Activated CD8-positive, alpha-beta T cell treated with anti-CD3 and anti-CD28 coated beads, Interleukin-2, amount 10 ng/mL, durations not matched to agents 7 days and 5 days (primary cell): ENCODE measurements at regions not wholly inside any gene's neighbourhood (a gene's known extent, or its start where the extent isn't known, plus 50 kb on each side); places are given as distances from the start of the nearest gene placed in this dataset.
"Not testable (repeated sequence)": the region's sequence is repeated elsewhere in the genome, so short reads cannot be mapped to it uniquely, and the experiment has no call there.

ENCODE experiments used
- ATAC-seq: fragments of 150-1000 bp; cut with Tn5 transposase; one replicate; pipeline ENCODE4 v1.10.0; 2021; ENCODE audit warnings: moderate library complexity
- CTCF ChIA-PET: fragments of 350-600 bp; sonication (Branson Sonifier 250); formaldehyde crosslinking; loops from one replicate; lab custom pipeline; 2021; ENCODE audit warnings: antibody characterized with exemption; lab: Charles Lee
- POLR2A ChIA-PET: fragments of 350-600 bp; sonication (Branson Sonifier 250); formaldehyde crosslinking; loops from one replicate; lab custom pipeline; 2021; ENCODE audit warnings: antibody characterized with exemption; lab: Charles Lee
- DNase-seq: peaks from one replicate; pipeline ENCODE4 v3.0.0-alpha.2; 2020
- H3K27ac Mint-ChIP-seq: one replicate; pipeline ENCODE4 v1.8.0; 2021; ENCODE audit warnings: mild to moderate bottlenecking, mixed read lengths
- H3K27me3 Mint-ChIP-seq: one replicate; pipeline ENCODE4 v1.8.0; 2021; ENCODE audit warnings: low read depth, mixed read lengths
- H3K36me3 Mint-ChIP-seq: one replicate; pipeline ENCODE4 v1.8.0; 2021; ENCODE audit warnings: low read depth, mixed read lengths
- H3K4me1 Mint-ChIP-seq: one replicate; pipeline ENCODE4 v1.8.0; 2021; ENCODE audit warnings: low read depth, mixed read lengths
- H3K4me3 Mint-ChIP-seq: one replicate; pipeline ENCODE4 v1.8.0; 2021; ENCODE audit warnings: mild to moderate bottlenecking, mixed read lengths
- H3K9me3 Mint-ChIP-seq: one replicate; pipeline ENCODE4 v1.8.0; 2022; ENCODE audit warnings: mixed read lengths; ENCODE audit not compliant: insufficient read depth

- H3K27me3 Mint-ChIP-seq, H3K27ac Mint-ChIP-seq, H3K4me3 Mint-ChIP-seq, CTCF ChIA-PET, H3K36me3 Mint-ChIP-seq, POLR2A ChIA-PET, DNase-seq, H3K4me1 Mint-ChIP-seq, ATAC-seq, H3K9me3 Mint-ChIP-seq: not testable (repeated sequence)
Measured at GRCh38 chr6:57966757-57967156, 649.3 kb downstream of the PRIM2 start.

- DNase-seq, H3K36me3 Mint-ChIP-seq, POLR2A ChIA-PET, H3K27me3 Mint-ChIP-seq, ATAC-seq, CTCF ChIA-PET, H3K4me1 Mint-ChIP-seq, H3K27ac Mint-ChIP-seq, H3K9me3 Mint-ChIP-seq, H3K4me3 Mint-ChIP-seq: not testable (repeated sequence)
Measured at GRCh38 chr6:57971956-57972355, 654.5 kb downstream of the PRIM2 start.

GRCh38 chr6:57974653-57975052, 657.2 kb downstream of the PRIM2 start:
- no peak for ATAC-seq
- H3K9me3 Mint-ChIP-seq: no peaks in the 10 kb centered on the region
- no peaks in the 10 kb centered on the region for H3K27me3 Mint-ChIP-seq
- H3K4me3 Mint-ChIP-seq: no peak overlapping the region
- POLR2A ChIA-PET: no interaction called here
- no peaks in the 10 kb centered on the region for H3K36me3 Mint-ChIP-seq
- no peak for DNase-seq
- CTCF ChIA-PET: no interaction called here
- no peak overlapping the region for H3K27ac Mint-ChIP-seq
- H3K4me1 Mint-ChIP-seq: no peaks in the 10 kb centered on the region

GRCh38 chr6:57975127-57975526, 657.7 kb downstream of the PRIM2 start:
- POLR2A ChIA-PET, H3K27ac Mint-ChIP-seq, H3K27me3 Mint-ChIP-seq, H3K4me1 Mint-ChIP-seq, CTCF ChIA-PET, H3K9me3 Mint-ChIP-seq, DNase-seq, ATAC-seq, H3K4me3 Mint-ChIP-seq, H3K36me3 Mint-ChIP-seq: not testable (repeated sequence)

- H3K4me3 Mint-ChIP-seq, POLR2A ChIA-PET, H3K4me1 Mint-ChIP-seq, ATAC-seq, DNase-seq, H3K36me3 Mint-ChIP-seq, H3K27me3 Mint-ChIP-seq, H3K9me3 Mint-ChIP-seq, H3K27ac Mint-ChIP-seq, CTCF ChIA-PET: not testable (repeated sequence)
Measured at GRCh38 chr6:57976371-57976770, 658.9 kb downstream of the PRIM2 start.

GRCh38 chr6:57983603-57984002, 666.2 kb downstream of the PRIM2 start:
- H3K9me3 Mint-ChIP-seq, ATAC-seq, H3K4me3 Mint-ChIP-seq, H3K4me1 Mint-ChIP-seq, H3K27me3 Mint-ChIP-seq, DNase-seq, H3K36me3 Mint-ChIP-seq, CTCF ChIA-PET, H3K27ac Mint-ChIP-seq, POLR2A ChIA-PET: not testable (repeated sequence)

GRCh38 chr6:57984575-57984974, 667.1 kb downstream of the PRIM2 start:
- H3K27me3 Mint-ChIP-seq, H3K27ac Mint-ChIP-seq, H3K4me1 Mint-ChIP-seq, CTCF ChIA-PET, ATAC-seq, DNase-seq, POLR2A ChIA-PET, H3K4me3 Mint-ChIP-seq, H3K36me3 Mint-ChIP-seq, H3K9me3 Mint-ChIP-seq: not testable (repeated sequence)

GRCh38 chr6:57985734-57986133, 668.3 kb downstream of the PRIM2 start:
- DNase-seq, H3K4me1 Mint-ChIP-seq, H3K4me3 Mint-ChIP-seq, H3K27ac Mint-ChIP-seq, H3K27me3 Mint-ChIP-seq, ATAC-seq, H3K9me3 Mint-ChIP-seq, H3K36me3 Mint-ChIP-seq, POLR2A ChIA-PET, CTCF ChIA-PET: not testable (repeated sequence)

- POLR2A ChIA-PET, ATAC-seq, H3K27me3 Mint-ChIP-seq, H3K9me3 Mint-ChIP-seq, DNase-seq, H3K4me1 Mint-ChIP-seq, H3K27ac Mint-ChIP-seq, H3K4me3 Mint-ChIP-seq, CTCF ChIA-PET, H3K36me3 Mint-ChIP-seq: not testable (repeated sequence)
Measured at GRCh38 chr6:57986584-57986983, 669.2 kb downstream of the PRIM2 start.

GRCh38 chr6:57989520-57990080, 672.2 kb downstream of the PRIM2 start:
- ATAC-seq, H3K4me1 Mint-ChIP-seq, H3K27me3 Mint-ChIP-seq, H3K4me3 Mint-ChIP-seq, H3K36me3 Mint-ChIP-seq, POLR2A ChIA-PET, H3K27ac Mint-ChIP-seq, CTCF ChIA-PET, DNase-seq, H3K9me3 Mint-ChIP-seq: not testable (repeated sequence)

- ATAC-seq, H3K36me3 Mint-ChIP-seq, H3K4me1 Mint-ChIP-seq, CTCF ChIA-PET, H3K4me3 Mint-ChIP-seq, POLR2A ChIA-PET, H3K9me3 Mint-ChIP-seq, H3K27me3 Mint-ChIP-seq, H3K27ac Mint-ChIP-seq, DNase-seq: not testable (repeated sequence)
Measured at GRCh38 chr6:57998858-57999619, 681.6 kb downstream of the PRIM2 start.

GRCh38 chr6:58000233-58000632, 682.8 kb downstream of the PRIM2 start:
- H3K36me3 Mint-ChIP-seq, H3K9me3 Mint-ChIP-seq, H3K4me3 Mint-ChIP-seq, ATAC-seq, DNase-seq, H3K4me1 Mint-ChIP-seq, H3K27me3 Mint-ChIP-seq, POLR2A ChIA-PET, H3K27ac Mint-ChIP-seq, CTCF ChIA-PET: not testable (repeated sequence)
